HG02885 (cell line): ENCODE measurements at regions not wholly inside any gene's neighbourhood (a gene's known extent, or its start where the extent isn't known, plus 50 kb on each side); places are given as distances from the start of the nearest gene placed in this dataset.

Source experiments
- ATAC-seq: cut with Tn5 transposase; IDR thresholded peaks from one replicate; pipeline ENCODE4 v1.9.1; 2021; ENCODE audit warnings: mild to moderate bottlenecking; ENCODE audit not compliant: unreplicated experiment, poor library complexity

DNA sequence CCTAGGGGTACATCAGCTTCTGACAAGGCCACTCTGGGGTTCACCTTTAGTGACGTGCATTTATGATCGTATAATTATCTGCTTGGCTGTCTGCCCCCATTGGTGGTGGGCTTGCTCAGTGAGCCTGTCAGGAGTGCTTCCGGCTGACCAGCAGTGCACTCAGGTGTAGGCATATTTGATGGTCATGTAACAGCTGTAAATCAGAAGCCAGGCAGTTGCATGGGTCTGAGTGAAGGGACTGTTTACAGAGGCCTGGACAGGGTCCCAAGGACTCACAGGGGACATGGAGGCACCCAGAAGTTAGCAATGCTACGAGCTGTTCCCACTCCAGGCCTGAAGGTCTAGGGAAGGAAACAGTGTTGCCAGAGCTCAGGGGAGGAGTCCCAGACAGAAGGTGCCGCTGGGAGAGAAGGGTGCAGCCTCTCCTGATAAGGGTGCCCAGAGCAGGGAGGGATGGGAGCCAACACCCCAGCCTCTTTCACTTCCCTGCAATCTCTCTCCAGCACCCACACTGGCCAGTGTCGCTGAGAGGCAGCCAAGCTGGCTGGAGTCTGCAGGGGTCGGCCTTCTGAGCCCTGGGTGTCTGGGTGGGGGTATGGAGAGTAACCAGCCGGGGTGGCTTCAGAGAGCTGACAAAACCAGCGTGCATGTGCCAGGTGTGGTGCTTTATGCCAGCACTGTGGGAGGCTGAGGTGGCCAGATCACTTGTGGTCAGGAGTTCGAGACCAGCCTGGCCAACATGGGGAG is 61.3 kb upstream of the PRR23E start:
- ATAC-seq: no peak

GRCh38 chr3:127132876-127133275 is 60.1 kb upstream of the PRR23E start:
- no peak for ATAC-seq

DNA sequence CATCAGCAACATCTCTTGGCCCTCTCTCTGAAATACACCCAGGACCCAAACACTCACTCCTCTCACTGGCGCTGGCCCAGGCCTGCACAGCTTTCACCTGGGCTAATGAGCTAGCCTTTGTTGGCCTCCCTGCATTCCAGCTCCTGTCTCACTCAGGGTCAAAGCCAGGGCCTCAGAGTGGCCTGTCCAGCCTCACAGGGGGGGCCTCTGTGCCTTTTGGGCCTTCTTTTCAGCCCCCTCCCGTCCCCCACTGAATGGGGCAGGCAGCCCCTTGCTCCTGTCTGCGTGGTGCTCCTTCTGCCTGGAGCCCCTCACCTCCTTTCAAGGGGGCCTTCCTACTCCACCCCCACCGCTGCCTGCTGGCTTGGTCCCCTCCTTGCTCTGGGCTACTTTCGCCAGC is 59.0 kb upstream of the PRR23E start:
- ATAC-seq: no peak

DNA sequence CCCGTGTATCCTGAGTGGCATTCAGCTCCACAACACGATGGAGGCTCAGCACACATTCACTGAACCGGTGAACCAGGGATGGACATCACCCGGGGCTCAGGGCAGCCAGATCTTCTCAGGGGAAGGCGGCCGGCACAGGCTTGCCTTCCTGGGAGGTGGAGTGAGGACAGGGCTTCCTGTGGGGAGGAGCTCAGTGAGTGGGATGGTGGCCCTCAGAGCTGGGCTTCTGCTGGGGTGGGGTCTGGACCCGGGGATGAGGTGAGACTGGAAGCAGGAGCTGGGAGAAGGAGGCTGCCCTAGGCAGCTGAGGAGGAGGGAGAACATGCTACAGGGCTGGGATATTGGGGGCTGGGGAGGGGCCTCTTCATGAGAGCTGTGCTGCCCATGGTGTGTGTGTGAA is 58.5 kb upstream of the PRR23E start:
- no peak for ATAC-seq

- no peak for ATAC-seq
Measured at GRCh38 chr3:127134887-127135240, 58.1 kb upstream of the PRR23E start.

- ATAC-seq: no peak
Measured at GRCh38 chr3:127135241-127136023, 57.5 kb upstream of the PRR23E start.

GRCh38 chr3:127136024-127136600 is 56.8 kb upstream of the PRR23E start:
- ATAC-seq: no peak

DNA sequence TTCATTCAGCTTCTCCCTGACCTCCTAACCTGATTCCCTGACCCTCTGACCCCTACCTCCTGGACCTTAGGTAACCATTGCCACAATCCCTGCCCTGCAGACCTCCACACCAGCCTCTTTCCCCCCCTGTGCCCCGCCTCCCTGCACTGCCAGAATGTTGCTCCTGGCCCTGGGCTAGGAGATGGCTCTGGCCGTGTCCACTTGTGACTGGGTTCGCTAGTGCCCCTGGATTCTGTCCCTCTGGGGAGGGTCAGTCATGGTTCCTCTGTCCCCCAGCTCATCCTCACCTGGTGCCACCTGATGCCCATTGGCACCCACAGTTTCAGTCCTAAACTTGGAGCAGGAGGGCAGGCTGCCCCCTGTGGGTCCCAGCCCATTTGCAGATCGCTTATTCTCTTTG is 56.2 kb upstream of the PRR23E start:
- ATAC-seq: no peak

DNA sequence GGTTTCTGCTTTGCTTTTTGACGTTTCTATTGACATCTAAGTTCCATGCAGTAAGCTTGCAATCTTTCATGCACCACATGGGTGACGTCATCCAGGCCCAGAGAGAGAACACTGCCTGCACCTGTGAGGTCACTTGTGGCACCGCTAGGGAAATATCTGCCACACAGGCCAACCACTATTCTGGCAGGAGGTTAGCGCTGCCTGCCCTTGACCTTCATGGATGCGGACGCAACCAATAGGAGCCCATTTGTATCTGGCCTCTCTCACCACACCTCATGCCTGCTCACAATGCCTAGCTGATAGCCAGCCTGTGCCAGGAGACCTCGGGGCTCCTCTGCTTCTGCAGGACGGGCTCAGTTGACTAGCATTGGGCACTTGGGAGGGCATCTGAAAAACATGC is 55.8 kb upstream of the PRR23E start:
- ATAC-seq: no peak

GRCh38 chr3:127137757-127138536 is 55.0 kb upstream of the PRR23E start:
- ATAC-seq: no peak

- ATAC-seq: no peak
Measured at GRCh38 chr3:127139601-127140500, 53.1 kb upstream of the PRR23E start.

DNA sequence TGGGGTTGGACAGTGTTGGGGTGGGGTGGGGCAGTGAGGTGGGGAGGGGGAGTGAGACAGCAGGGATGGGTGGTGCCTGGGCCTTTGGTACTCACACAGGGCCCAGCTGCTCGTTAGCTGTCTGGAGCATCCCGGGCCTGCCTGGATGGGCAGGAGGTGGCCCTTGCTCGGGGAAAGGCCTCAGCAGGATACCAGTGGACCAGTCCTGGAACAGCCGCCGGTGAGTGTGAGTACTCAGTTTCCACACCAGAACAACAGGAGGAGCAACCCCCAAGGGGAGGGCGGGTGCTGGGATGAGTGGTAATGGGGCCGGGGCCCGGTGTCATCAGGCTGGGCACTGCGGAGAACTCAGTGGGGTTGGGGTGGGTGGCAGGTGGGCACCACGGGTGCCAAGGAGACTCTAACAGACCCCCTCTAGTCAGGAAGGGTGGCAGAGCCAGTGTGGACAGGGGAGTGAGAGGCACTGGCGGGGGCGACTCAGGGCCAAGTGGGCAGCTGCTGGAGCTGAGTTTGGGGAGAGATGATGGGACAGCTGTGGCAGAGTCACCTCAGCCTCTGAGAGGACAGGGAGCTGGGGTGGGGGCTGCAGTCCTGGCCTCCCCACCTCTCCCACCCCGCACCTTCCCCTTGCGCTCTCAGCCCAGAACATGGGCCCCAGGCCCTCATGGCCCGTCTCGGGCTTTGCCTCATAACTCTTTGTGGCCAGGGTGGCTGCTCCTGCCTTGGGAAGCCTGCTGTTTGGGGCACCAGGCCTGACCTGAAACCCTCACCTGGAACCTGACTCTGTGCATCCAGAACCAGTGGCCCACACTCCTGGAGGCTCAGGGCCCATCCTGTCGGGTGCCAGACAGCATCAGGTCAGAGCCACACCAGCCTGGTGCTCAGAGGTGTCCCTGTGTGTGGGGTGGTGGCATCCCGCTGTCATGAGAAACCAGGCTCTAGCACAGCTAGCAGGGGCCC is 52.1 kb upstream of the PRR23E start:
- no peak for ATAC-seq

DNA sequence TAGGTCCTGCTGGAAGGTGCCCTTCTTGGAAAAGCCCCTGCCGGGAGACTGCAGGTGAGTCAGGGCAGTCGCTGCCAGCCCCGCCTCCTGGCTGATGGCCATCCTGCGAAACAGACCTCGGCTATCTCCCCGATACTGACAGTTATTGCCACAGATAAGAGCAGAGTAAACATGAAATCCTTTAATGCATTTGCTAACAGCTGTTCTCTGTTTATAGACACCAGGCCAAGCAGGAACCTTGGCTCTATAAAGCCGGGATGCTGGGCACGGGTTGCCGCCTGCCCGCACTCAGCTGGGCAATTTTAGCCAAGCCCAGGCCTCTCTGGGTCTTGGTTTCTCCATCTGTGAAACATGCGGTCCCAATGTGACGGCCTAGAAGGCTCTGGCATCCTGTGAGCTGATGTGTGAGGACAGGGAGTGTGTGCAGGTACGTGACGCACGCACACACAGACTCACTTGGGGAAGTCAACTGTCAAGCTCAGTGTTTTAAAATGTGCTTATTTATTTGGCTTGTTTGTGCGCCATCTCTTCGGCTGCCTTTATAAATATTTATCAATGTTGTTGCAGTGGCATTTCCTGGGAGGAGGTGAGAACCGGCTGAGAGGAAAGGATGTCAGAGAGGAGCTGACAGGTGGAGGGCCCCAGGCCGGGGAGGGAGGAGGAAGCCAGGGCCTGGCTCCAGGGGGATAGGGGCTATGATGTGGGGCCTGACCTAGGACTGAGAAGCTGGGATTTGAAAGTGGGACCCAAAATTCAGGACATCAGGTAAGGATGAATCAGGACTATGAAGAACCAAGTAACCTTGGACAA is 50.8 kb upstream of the PRR23E start:
- ATAC-seq: no peak
